KBM-7 (cell line): ENCODE measurements at regions not wholly inside any gene's neighbourhood (a gene's known extent, or its start where the extent isn't known, plus 50 kb on each side); places are given as distances from the start of the nearest gene placed in this dataset.

ENCODE experiments used
- DNase-seq: peaks from one replicate; pipeline ENCODE4 v3.0.0-alpha.2; 2015
- in situ Hi-C: fragments of 300-500 bp; cut with MboI; formaldehyde crosslinking; loops from 2 replicates; pipeline ENCODE4 v1.14.3; 2020; ENCODE audit warnings: low sequenced_read_pairs, low pct_unique_long_range_greater_than_20kb, mixed read lengths

DNA sequence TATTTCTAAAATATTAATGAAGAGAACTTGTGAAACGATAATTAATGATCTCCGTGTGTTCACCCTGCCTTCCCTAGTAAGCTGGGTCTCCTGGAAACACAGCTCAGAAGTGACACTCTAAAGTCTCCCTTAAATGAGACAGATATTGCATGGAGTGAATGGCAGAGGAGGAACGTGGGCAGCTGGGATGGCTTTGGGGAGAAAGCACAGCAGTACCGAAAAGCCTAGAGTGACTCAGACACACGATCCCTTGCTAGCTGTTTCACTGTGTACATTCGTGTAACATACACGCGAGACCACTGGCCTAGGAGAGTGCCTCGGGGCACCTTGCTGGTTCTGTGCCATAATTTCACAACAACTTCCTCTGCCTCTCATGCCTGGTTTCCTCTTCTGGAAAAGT, 199.9 kb upstream of the TCERG1L start:
- no peak for DNase-seq
- in situ Hi-C loops: no loop called here

DNA sequence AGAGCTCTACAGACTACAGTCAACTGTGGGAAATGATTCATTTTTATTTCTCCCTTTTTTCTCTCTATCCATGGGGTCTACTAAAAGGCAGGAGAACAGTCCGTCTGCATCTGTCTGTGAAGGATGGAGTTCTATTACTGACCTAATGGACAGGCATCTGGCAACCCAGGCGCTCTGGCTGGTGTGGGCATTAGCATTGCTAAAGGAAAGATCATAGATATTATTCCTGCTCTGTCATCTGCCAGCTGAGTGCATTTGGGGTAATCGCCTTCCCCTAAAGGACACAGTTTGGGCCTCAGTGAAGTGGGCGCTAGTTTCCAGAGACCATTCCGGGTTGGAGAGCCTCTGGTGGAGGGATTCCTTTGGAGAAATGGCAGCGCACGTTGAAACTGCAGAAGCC, 201.3 kb upstream of the TCERG1L start:
- in situ Hi-C loops: no loop called here
- DNase-seq: no peak

DNA sequence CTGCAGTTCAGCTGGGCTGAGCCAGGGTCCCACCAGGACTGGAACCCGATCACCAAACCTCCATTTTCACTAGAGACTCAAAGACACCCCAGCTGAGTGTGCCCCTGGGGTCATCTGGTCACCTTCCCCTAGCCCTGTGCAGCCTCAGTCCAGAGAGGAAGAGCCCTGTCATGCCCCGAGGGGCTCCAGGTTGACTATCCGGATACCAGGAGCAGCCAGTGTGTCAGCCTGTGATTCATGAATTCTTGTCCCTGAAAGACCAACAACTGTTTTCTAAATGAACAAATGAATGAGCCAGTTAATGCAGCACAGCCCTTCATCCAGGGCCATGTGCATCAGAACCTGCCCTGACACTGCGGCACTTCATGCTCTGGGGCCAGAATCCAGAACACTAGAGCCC, 201.9 kb upstream of the TCERG1L start:
- in situ Hi-C loops: no loop called here
- DNase-seq: no peak

DNA sequence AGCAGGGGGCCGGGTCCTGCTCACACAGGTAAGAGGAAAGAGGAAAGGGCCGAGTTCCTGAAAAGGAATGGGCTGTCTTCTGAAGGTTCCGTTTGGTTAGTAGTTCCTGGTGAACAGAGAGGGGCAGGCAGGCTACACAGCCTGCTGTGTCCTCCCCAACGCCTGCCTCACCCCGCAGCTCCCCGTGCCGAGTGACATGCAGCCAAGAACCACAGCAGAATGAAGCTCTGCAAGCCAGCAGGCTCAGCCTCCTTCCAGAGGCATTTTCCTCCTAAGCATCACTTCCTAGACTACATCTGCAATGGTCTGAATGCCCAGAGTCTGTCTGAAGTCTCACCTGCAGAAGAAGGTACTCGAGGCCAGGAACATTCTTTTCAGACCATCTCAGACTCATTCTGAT, 202.4 kb upstream of the TCERG1L start:
- in situ Hi-C loops: no loop called here
- DNase-seq: no peak

DNA sequence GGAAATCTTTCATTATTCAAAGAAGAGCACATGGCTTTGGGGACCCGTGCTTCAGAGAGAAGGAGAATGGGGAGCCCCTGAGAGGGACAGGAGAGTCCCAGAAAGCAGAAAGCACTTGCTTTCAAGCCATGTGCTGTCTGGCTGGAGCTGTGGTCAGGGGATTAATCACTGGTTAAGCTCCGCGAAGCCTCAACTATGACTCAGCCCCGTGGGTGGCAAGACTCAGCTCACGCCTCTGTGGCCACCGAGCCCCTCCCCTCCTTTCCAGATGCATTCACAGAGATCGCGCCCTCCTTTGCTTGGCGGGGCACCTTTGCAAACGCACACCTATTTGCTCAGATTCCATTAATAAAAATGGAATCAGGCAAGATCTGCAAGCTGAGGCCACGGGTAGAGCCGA, 202.9 kb upstream of the TCERG1L start:
- in situ Hi-C loops: no loop called here
- no peak for DNase-seq

DNA sequence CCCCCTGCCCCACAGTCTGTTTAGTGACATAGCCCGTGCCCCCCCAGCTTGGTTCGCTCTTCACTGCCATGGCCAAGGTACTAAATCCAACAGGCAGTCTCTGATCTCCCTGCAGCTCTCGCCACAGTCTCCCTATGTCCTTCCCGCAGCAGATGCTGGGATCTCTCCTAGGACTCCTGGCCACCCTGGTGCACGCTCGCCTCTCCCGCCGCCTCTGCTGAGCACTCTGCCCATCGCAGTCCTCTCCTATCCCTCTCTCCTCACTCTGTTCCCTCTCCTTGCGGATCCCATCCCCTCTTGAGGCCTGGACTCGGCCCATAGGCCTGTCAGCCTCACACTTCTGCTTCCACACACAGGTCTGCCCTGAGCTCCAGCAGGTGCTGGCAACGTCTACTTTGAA, 204.8 kb upstream of the TCERG1L start:
- in situ Hi-C loops: no loop called here
- DNase-seq: no peak

DNA sequence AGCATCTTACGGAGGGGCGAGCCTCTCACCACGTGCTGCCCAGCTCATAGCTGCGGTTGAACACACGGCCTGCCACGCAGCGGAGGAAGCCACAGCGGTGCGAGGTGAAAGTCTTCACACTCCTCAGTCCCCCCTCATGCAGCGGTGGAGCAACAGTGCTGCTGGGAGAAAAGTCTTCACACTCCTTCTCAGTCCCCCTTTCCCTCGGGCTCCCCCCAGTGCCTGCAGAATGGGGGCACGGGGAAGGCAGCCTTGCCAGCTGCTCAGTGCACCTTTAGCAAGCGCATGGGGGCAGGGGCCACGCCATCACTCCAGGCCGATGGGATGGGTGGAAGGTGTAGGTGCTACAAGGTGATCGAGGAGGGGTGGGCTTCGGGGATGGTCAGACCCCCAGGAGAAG, 206.3 kb upstream of the TCERG1L start:
- in situ Hi-C loops: no loop called here
- no peak for DNase-seq

DNA sequence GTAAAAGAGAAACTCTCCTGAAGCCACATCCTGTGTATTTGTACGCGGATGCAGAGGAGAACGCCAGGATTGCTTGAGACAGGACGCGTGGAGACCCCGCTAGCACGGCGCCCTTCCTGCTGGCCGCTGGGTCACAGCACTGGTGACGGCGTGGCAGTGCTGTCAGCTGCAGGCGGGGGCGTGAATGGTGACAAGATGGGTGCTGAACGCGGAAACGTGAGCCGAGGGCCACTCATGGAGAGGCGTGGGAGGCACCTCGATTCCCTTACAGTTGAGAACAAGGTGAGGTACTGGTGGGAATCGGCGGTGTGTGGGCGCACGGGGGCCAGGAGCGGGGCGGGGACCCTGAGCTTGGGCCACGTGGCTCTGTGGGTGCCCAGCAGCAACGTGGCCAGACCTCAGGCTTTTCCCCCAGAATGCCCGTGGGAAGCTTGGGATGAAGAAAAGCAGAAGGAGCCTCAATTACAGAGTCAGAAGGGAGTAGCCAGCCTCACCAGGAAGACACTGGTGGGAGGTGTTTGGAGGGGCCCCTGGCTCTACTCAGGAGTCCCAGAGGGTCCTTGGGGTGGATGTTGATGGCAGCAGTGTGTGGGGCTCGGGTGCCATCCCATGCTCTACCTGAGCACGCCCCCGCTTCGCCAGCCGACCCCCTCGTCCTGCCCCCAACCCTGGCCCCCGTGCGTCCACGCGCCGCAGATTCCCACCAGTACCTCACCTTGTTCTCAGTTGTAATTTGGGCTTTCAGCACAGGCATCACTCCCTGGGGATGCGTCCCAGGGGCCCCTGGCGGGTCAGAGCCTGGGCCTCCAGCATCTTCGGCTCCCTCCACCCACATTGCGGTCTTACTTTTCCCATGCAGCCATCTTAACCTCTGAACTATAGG, 208.4 kb upstream of the TCERG1L start:
- no peak for DNase-seq
- in situ Hi-C loops: no loop called here

DNA sequence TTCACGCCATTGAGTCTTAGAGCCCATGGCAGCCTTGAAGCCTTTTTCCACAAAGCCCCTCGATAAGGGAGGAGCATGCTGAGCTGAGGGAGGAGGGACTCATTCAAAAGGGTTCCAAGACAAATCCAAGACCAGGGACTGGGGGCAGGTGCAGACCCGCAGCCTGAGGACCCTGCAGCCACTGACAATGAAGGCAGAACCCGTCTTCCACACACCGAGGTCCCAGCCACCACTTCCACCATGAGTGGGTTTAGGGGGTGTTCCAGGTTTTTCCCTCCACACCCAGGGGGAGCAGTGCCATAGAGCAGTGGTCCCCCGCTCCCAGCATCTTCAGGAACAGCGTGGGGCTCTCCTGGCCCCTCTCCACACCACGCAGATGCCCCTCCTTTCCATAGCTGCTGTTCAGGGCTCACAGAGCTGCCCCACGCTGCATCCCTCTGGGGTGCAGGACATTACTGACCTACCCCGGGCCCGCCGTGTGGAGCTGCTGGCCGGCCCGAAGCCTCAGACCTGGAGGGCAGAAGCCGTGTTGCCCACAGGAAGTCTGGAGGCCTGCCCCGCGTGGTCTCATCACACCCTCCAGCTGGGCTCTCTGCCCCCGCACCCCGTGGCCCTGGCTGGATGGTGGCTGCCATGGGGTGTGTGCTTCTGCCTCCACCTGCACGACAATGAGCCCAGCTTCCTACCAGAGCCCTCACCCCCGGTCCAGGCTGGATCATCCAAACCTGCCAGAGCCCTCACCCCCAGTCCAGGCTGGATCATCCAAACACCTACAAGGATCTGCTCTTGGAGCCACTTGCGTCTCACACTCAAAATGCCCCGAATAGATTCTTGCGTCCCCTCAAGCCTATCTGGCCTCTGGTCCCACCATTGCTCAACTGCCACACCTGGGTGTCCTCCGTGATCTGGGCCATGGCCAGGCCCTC, 220.0 kb upstream of the TCERG1L start:
- in situ Hi-C loops: no loop called here
- DNase-seq: no peak

DNA sequence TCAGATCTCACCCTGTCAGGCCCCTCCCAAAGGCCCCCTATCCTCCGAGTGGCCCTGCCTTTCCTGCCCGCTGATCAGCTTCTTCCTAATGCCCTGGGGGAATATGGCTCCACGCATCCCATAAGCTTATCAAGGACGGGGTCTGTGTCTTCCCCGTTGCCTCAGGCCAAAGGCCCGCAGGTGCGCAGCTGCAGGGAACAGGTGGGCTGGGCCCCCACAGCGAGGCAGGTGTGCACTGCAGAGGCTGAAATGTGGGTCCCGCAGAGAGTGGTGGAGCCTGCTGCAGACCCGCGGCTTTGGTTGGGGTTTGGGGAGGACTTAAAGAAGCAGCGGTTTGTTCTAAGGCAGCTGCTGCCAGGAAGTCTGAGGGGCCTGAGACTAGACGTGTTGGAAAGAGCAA, 220.8 kb upstream of the TCERG1L start:
- DNase-seq: no peak
- in situ Hi-C loops: no loop called here

DNA sequence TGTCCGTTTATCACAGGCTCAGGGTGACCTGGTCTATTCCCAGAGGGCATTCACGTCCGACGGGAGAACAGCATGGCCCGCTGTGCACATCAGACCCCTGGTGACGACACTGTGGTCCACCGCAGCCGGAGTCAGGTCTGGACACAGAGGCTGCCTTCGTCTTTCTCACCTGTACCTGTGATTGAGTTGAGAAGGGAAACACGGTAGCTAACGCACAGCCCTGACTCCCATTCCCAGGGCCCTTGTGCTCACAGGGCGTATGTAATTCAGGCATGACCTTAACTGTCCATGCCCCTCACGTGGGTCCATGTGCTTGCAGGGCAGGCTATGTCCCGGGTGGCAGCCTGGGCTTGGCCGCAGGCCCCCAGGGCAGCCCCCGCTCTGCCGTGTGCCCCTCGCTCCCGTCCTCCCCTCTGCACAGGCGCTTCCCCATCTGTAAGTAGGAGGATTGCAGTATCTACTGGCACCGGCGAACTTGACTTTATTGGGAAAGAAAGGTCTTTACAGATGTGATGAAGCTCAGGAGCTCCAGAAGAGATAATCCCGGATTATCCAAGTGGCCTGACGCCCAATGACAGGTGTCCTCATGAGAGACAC, 221.3 kb upstream of the TCERG1L start:
- no peak for DNase-seq
- in situ Hi-C loops: no loop called here

DNA sequence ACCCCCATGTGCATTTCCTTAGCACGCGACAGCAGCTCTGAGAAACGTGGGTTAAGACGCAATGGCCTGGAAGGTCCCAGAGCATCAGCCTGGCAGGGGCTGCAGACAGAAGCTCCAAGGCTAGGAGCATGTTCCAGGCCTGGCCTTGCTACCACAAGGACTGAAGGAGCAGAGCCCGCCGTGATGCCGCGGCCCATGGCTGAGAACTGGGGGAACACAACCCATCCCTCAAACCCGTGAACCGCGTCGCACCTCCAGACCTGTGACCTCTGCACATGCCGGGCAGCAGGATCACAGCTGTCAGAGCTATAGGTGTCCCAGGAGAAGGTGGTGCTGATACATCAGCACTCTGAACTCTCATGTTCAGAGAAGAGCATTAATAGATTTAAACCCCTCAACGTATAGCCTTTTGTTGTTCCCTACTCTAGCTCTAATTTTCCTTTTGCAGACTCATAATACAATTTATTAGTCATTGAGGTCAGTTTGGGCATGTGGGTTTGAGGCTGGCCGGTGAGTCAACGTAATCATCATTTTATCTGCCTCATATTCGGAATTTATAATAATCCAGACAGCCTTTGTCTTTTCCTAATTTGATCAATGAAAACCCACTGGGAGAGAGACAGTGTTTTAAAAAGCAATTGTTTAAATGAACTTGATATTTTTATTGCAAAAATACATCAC, 222.5 kb upstream of the TCERG1L start:
- no peak for DNase-seq
- in situ Hi-C loops: no loop called here

DNA sequence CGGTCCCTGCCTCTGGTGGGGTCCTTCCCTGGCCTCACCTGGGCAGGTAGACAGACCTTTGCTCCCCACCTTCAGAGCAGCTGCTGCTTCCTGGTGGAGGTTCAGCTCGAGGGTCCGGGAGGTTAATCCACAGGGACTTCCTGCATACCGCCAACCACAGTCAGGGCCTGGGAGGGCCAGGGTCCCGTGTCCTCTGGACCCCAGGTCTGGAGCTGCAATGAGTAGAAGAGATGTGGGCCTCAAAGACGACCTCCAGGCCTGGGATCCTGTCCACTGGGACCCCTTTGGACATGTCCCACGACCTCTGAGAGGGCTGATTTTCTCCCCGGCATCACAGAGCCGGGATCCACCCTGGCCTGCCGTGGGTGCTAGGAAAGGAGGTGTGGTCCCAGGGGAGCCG, 223.3 kb upstream of the TCERG1L start:
- DNase-seq: no peak
- in situ Hi-C loops: no loop called here

DNA sequence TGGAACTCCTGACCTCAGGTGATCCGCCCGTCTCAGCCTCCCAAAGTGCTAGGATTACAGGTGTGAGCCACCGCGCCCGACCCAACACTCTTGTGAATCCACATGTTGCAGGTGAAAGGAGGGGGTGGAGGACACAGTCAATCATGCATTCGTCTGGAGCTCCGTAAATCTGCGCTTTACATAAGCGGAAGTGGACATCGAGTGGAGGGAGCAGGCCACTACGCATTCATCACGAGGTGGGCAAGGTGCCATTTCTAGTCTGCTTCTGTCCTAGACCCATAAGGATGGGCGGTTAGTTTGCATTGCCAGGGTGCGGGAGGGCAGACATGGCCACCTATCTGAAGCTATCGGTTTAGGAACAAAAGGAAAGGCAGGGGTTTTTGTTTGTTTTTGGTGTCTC, 225.2 kb upstream of the TCERG1L start:
- in situ Hi-C loops: no loop called here
- no peak for DNase-seq

DNA sequence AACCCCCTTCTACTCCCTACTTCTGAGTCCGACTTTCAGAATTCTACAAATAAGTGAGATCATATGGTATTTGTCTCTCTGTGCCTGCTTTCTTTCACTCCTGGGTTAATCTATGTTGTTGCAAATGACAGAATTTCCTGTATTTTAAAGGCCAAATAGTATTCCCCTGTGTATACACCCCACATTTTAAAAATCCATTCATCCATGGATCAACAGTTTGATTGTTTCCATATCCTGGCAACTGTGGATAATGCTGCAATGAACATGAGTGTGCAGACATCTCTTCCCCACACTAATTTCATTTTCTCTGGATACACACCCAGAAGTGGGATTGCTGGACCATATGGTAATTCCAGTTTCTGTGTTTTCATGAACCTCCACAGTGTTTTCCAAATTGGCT, 225.8 kb upstream of the TCERG1L start:
- DNase-seq: no peak
- in situ Hi-C loops: no loop called here

DNA sequence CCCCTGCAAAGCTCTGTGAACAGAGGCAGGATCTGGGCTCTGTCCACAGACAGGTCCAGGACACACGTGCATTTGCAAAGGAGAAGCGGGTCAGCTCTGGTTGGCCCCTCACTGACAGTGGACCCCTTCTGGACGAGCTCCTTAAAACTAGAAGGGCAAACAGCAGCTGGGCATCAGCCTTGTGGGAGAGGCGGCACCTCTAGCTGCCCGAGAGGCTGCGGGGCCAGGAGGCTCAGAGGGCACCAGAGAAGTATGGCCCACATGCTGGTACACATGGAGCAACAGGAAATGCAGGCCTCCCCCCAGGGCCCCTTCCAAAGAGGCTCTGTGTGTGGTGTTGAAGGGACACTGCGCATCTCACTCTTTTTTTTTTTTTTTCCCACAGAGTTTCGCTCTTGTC, 233.0 kb upstream of the TCERG1L start:
- DNase-seq: no peak
- in situ Hi-C loops: no loop called here

DNA sequence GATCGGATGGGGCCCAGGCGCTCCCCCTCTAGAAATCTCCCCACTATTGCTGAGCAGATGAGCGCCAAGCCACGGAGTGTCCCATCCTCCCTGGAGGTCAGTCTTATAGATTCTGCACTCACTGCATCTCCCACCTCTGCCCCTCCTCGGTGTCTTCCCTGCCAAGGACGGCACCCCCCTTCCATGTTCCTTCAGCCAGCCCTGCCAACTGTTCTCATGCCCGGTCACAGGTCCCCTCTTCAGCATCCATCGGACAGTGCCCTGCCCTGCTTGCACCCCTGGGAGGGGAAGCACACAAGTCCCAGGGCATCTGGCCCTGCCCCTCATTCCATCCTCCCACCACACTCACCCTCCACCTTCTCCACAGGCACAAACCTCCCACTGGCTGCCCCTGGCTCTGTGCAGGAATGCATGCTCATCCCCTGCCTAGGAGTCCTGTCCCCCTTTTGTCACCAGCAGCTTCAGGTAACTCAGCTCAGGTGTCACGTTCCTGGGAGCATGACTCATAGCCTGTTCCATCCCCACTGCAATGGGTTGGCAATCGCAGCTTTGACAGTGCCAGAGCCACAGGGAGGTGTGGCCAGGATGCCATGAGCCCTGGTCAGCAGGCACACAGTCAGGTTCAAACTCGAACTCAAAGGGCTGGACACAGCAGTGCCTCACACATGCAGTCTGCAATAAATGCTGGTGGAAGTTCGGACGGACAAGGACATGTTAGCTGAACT, 234.7 kb upstream of the TCERG1L start:
- in situ Hi-C loops: no loop called here
- no peak for DNase-seq

DNA sequence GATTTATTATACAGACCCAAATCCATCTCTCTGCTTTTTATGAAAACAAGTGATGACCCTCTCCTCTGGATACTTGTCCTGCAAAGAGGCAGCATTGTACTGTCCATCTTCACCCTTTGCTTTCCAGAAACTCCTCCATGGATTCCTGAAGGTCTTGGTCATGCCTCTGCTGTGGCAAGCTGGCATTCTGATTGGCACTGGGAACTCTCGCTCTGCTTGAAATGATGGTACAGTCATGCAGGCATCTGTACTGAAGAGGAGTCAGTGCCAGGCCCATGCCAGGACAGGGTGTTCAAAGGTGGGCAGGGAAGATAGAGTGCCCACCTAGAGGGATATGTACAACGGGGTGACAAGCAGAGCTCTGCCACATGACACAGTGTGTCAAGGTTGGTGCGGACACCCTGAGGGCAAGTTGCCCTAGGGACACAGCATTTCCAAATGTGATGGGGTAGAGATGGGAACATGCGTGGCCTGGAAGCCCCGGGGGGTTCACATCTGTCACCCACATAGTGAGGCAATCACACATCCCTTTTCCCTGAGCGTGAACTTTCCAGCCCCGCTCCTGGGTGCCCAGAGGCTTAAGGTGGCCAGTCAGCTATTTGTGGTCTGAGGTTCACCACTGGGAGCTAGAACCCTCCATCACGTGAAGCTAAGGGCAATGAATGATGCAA, 235.7 kb upstream of the TCERG1L start:
- in situ Hi-C loops: no loop called here

More for the DNA sequence above, 235.7 kb upstream of the TCERG1L start:
- no peak for DNase-seq
